DMS53 treated with DMSO at 0.1 percent for 48 hours (cell line): ENCODE measurements at regions not wholly inside any gene's neighbourhood (a gene's known extent, or its start where the extent isn't known, plus 50 kb on each side); places are given as distances from the start of the nearest gene placed in this dataset.
A peak's percentile ranks its signal among the peaks of the same experiment; 100 is the strongest.
"Not testable (repeated sequence)": the region's sequence is repeated elsewhere in the genome, so short reads cannot be mapped to it uniquely, and the experiment has no call there.

Experiments used
- DNase-seq: peaks from one replicate; lab custom pipeline; 2025; ENCODE audit not compliant: unreplicated experiment; lab: John Stamatoyannopoulos, UW

- peak; percentile 42 for DNase-seq
Observed at GRCh38 chr4:99763635-99764101, 53.0 kb upstream of the DAPP1 start.

GRCh38 chr4:99762728-99763127, 53.9 kb upstream of the DAPP1 start:
- no peak for DNase-seq

- no peak for DNase-seq
Observed at GRCh38 chr4:99759988-99760387, 56.6 kb upstream of the DAPP1 start.

- no peak for DNase-seq
Observed at GRCh38 chr4:99759346-99759984, 57.2 kb upstream of the DAPP1 start.

GRCh38 chr4:99755223-99755944, 61.2 kb upstream of the DAPP1 start:
- no peak for DNase-seq

- no peak for DNase-seq
Observed at GRCh38 chr4:99754756-99755155, 61.9 kb upstream of the DAPP1 start.

GRCh38 chr4:99753931-99754330, 62.7 kb upstream of the DAPP1 start:
- no peak for DNase-seq

- no peak for DNase-seq
Observed at GRCh38 chr4:99749445-99750391, 66.9 kb upstream of the DAPP1 start.

- DNase-seq, result no peak
Observed at GRCh38 chr4:99746443-99746842, 70.2 kb upstream of the DAPP1 start.

GRCh38 chr4:99736846-99737245, 79.2 kb upstream of the C4orf54 start:
- DNase-seq, result no peak

GRCh38 chr4:99735822-99736221, 78.2 kb upstream of the C4orf54 start:
- no peak for DNase-seq

GRCh38 chr4:99734583-99735322, 77.1 kb upstream of the C4orf54 start:
- no peak for DNase-seq

GRCh38 chr4:99733455-99733854, 75.8 kb upstream of the C4orf54 start:
- not testable (repeated sequence) for DNase-seq

- DNase-seq, result no peak
Observed at GRCh38 chr4:99729186-99729585, 71.6 kb upstream of the C4orf54 start.

GRCh38 chr4:99724067-99724466, 66.4 kb upstream of the C4orf54 start:
- peak; percentile 37 for DNase-seq

- DNase-seq, result peak; percentile 79
Observed at GRCh38 chr4:99723612-99724011, 66.0 kb upstream of the C4orf54 start.

- DNase-seq, result peak; percentile 79
Observed at GRCh38 chr4:99722725-99723124, 65.1 kb upstream of the C4orf54 start.

GRCh38 chr4:99722006-99722405, 64.4 kb upstream of the C4orf54 start:
- DNase-seq, result no peak

- DNase-seq, result no peak
Observed at GRCh38 chr4:99720206-99720605, 62.6 kb upstream of the C4orf54 start.

GRCh38 chr4:99716996-99717395, 59.4 kb upstream of the C4orf54 start:
- no peak for DNase-seq

GRCh38 chr4:99715286-99715685, 57.7 kb upstream of the C4orf54 start:
- no peak for DNase-seq
